Transverse colon (tissue), 4 donors: ENCODE measurements at regions not wholly inside any gene's neighbourhood (a gene's known extent, or its start where the extent isn't known, plus 50 kb on each side); places are given as distances from the start of the nearest gene placed in this dataset.

Experiments
- DNase-seq: peaks from one replicate; pipeline ENCODE4 v3.0.0-alpha.2; 2019
- H3K27ac ChIP-seq, 4 donors: fragments of 200-600 bp; sonication (generic); 2 replicates each; pipeline ENCODE4 v1.5.1; 2016 to 2018; ENCODE audit warnings: inconsistent platforms in 4 of 4
- H3K27me3 ChIP-seq: fragments of 200-600 bp; sonication (generic); 2 replicates; pipeline ENCODE4 v1.5.1; 2017; ENCODE audit warnings: inconsistent platforms
- H3K36me3 ChIP-seq, 4 donors: fragments of 200-600 bp; sonication (generic); 2 replicates each; pipeline ENCODE4 v1.5.1; 2017 to 2019; ENCODE audit warnings: inconsistent platforms in 4 of 4
- H3K4me1 ChIP-seq, 4 donors: fragments of 200-600 bp; sonication (generic); 2 replicates each; pipeline ENCODE4 v1.5.1; 2017 to 2020; ENCODE audit warnings: inconsistent platforms in 4 of 4
- H3K4me3 ChIP-seq, 4 donors: fragments of 200-600 bp; sonication (generic); 1 replicate in 1 of 4; 2 replicates in 3 of 4; pipeline versions ENCODE4 v1.5.1 to v1.6.1; 2017 to 2019; ENCODE audit warnings: inconsistent platforms in 4 of 4
- H3K9me3 ChIP-seq, 2 donors: fragments of 200-600 bp; sonication (generic); 2 replicates each; pipeline ENCODE4 v1.5.1; 2017 to 2019; ENCODE audit warnings: inconsistent platforms in 2 of 2
- EP300 ChIP-seq: sonication (generic); formaldehyde crosslinking; IDR thresholded peaks from one replicate; pipeline ENCODE4 v1.6.1; 2017; ENCODE audit warnings: antibody characterized with exemption, low read depth
- POLR2A ChIP-seq: fragments of 450-650 bp; IDR thresholded peaks from one replicate; pipeline ENCODE4 v1.6.1; 2016; ENCODE audit warnings: antibody characterized with exemption, mild to moderate bottlenecking, moderate library complexity
- POLR2AphosphoS5 ChIP-seq, 3 donors: sonication (generic); formaldehyde crosslinking; IDR thresholded peaks; one replicate each; pipeline ENCODE4 v1.6.1; 2016; ENCODE audit warnings: antibody characterized with exemption in 3 of 3
- WGBS, 2 donors: methylation state at CpG; one replicate each; pipeline ENCODE4 v1.1.5; 2018; ENCODE audit warnings: low coverage in 1 of 2; 5-methylcytosine and 5-hydroxymethylcytosine counted together
- in situ Hi-C, 4 donors: fragments of 200-750 bp; cut with MboI; loops; one replicate each; pipeline versions ENCODE4 v1.15.0 to v1.15.1; 2017; ENCODE audit warnings: low sequenced_read_pairs in 3 of 4, low pct_ligation_motif_present in 1 of 4, low pct_unique_long_range_greater_than_20kb in 1 of 4
- intact Hi-C: fragments of 100-400 bp; cut with DNase I; formaldehyde crosslinking; loops from one replicate; pipeline ENCODE4 v1.15.1; 2023; ENCODE audit warnings: low total_unique reads
- TF ChIP-seq, protein P1 (sequence below), 5 experiments: fragments of 200-600 bp in 3 of 5; fragments of 450-650 bp in 2 of 5; sonication (generic) in 3 of 5; IDR thresholded peaks; 1 replicate in 2 of 5; 2 replicates in 3 of 5; pipeline ENCODE4 v1.5.1; 2016 to 2017; ENCODE audit warnings: antibody characterized with exemption in 5 of 5, inconsistent platforms in 3 of 5, mild to moderate bottlenecking in 2 of 5, moderate library complexity in 1 of 5

DNA sequence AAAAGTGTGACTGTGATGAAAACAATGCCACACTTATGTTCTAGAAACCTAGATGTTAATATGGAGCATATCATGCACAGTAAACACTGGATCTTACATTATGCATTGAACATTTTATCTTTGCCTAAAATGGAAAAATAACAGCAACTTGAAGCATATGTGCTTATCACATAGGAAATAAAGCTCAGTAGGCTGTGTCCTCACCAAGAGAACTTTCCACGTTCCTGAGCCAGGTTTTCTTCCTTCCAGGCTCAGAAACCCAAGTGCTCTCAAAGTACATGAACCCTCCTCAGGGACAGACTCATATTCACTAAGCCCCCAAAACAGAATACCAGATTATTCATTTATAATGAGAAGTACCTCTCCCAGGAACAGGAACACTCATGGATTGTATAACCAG, 79.4 kb upstream of the PRKAR2B start:
- DNase-seq, result no peak
- intact Hi-C loops, result no loop called here

DNA sequence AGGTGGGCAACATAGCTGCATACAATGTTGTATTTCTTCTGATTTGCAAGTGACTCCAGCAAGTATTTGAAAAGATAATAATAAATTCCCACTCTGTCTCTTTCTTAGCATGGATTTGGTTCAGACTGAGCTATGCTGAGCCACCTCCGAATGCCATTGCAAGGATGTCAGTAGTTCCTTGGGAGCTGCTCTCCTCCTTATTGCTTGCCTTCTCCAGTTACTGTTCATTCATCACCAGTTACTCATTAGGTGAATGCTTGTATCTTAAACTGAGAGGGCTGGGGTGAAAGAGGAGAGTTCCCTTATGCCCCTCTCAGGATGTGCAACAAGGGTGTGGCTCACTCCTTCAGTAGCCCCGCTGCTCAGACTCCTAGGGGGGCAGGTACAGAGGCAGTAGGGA, 78.4 kb upstream of the PRKAR2B start:
- Histone ChIP-seq H3K36me3 (no peaks in the 10 kb centered on the region), H3K27me3 (no peaks in the 10 kb centered on the region), H3K9me3 (no peaks in the 10 kb centered on the region), H3K4me1 (no peaks in the 10 kb centered on the region), H3K4me3 (no peak overlapping the region), H3K27ac (no peak overlapping the region)
- TF ChIP-seq, protein P1, sequence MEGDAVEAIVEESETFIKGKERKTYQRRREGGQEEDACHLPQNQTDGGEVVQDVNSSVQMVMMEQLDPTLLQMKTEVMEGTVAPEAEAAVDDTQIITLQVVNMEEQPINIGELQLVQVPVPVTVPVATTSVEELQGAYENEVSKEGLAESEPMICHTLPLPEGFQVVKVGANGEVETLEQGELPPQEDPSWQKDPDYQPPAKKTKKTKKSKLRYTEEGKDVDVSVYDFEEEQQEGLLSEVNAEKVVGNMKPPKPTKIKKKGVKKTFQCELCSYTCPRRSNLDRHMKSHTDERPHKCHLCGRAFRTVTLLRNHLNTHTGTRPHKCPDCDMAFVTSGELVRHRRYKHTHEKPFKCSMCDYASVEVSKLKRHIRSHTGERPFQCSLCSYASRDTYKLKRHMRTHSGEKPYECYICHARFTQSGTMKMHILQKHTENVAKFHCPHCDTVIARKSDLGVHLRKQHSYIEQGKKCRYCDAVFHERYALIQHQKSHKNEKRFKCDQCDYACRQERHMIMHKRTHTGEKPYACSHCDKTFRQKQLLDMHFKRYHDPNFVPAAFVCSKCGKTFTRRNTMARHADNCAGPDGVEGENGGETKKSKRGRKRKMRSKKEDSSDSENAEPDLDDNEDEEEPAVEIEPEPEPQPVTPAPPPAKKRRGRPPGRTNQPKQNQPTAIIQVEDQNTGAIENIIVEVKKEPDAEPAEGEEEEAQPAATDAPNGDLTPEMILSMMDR (IDR thresholded peaks at IDR 0.05), result no peak
- TF ChIP-seq EP300 (no peak), POLR2A (no peak), POLR2AphosphoS5 (IDR thresholded peaks at IDR 0.05) (no peak)
- no peak for DNase-seq
- intact Hi-C loops, result no loop called here
- WGBS, 2 donors, result 79% methylated on average over 2 of the region's 2 CpGs; no CpG with 5 or more reads in 1 of the 2 donors
- in situ Hi-C loops, result no loop called here

More for the DNA sequence above, 79.4 kb upstream of the PRKAR2B start:
- Histone ChIP-seq H3K27ac (no peak overlapping the region), H3K9me3 (no peaks in the 10 kb centered on the region), H3K27me3 (no peaks in the 10 kb centered on the region), H3K4me1 (no peaks in the 10 kb centered on the region), H3K4me3 (no peak overlapping the region), H3K36me3 (no peaks in the 10 kb centered on the region)
- in situ Hi-C loops, result no loop called here
- 68 to 75% methylated on average over 1 of the region's 1 CpG for WGBS, 2 donors
- TF ChIP-seq, protein P1 (IDR thresholded peaks at IDR 0.05), result no peak
- no peak for TF ChIP-seq POLR2AphosphoS5 (IDR thresholded peaks at IDR 0.05)
- no peak for TF ChIP-seq EP300

GRCh38 chr7:106968160-106968559, 76.3 kb upstream of the PRKAR2B start:
- H3K9me3 ChIP-seq, result no peaks in the 10 kb centered on the region
- in situ Hi-C loops (no loop called here), intact Hi-C loops (no loop called here)
- H3K27me3 ChIP-seq, result no peaks in the 10 kb centered on the region
- no peaks in the 10 kb centered on the region for H3K36me3 ChIP-seq
- no peak for DNase-seq
- H3K27ac ChIP-seq, result no peak overlapping the region
- no peak overlapping the region for H3K4me3 ChIP-seq
- WGBS, 2 donors, result 76 to 90% methylated on average over 2 to 5 of the region's 5 CpGs
- H3K4me1 ChIP-seq, result no peaks in the 10 kb centered on the region
- TF ChIP-seq POLR2AphosphoS5 (IDR thresholded peaks at IDR 0.05), result no peak
- no peak for TF ChIP-seq EP300
- TF ChIP-seq, protein P1 (IDR thresholded peaks at IDR 0.05), result no peak
- no peak for TF ChIP-seq POLR2A

- Histone ChIP-seq H3K4me3 (no peak overlapping the region), H3K27ac (no peak overlapping the region), H3K36me3 (no peaks in the 10 kb centered on the region), H3K4me1 (no peaks in the 10 kb centered on the region), H3K27me3 (no peaks in the 10 kb centered on the region), H3K9me3 (no peaks in the 10 kb centered on the region)
- DNase-seq, result no peak
- intact Hi-C loops, result no loop called here
- TF ChIP-seq POLR2A (no peak), EP300 (no peak), POLR2AphosphoS5 (IDR thresholded peaks at IDR 0.05) (no peak)
- TF ChIP-seq, protein P1 (IDR thresholded peaks at IDR 0.05), result no peak
- in situ Hi-C loops, result no loop called here
- 80 to 87% methylated on average over 8 to 10 of the region's 10 CpGs for WGBS, 2 donors
Observed at GRCh38 chr7:106978425-106979420, 65.8 kb upstream of the PRKAR2B start.
